VCaP (cell line): ENCODE measurements at regions not wholly inside any gene's neighbourhood (a gene's known extent, or its start where the extent isn't known, plus 50 kb on each side); places are given as distances from the start of the nearest gene placed in this dataset.

ENCODE experiments used
- H3K27ac ChIP-seq: fragments of 450-650 bp; 2 replicates; pipeline ENCODE4 v1.5.1; 2017
- TF ChIP-seq, protein P1 (sequence below): fragments of 450-650 bp; conservative IDR thresholded peaks from 2 replicates; pipeline ENCODE4 v1.5.1; 2017; ENCODE audit warnings: mild to moderate bottlenecking, moderate library complexity

DNA sequence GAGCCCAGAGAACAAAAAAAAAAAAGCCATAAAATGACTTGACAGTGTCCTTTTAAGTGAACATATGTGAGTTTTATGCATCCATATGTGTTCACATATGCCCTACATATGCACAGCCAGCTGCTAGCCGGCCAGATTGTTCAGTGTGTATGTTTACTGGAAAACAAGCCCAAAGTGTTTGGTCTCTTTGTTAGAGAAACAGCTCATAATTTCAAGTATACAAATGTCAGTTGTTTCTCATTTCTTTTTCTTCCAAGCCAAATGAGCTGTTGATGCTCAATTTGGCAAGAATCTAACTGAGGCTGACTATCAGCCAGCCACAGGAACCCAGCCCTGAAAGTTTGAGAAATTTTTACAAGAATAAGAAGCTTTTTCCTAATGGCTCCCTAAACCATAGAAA, 60.8 kb upstream of the TSPAN8 start:
- H3K27ac ChIP-seq = no peak overlapping the region
- TF ChIP-seq, protein P1, sequence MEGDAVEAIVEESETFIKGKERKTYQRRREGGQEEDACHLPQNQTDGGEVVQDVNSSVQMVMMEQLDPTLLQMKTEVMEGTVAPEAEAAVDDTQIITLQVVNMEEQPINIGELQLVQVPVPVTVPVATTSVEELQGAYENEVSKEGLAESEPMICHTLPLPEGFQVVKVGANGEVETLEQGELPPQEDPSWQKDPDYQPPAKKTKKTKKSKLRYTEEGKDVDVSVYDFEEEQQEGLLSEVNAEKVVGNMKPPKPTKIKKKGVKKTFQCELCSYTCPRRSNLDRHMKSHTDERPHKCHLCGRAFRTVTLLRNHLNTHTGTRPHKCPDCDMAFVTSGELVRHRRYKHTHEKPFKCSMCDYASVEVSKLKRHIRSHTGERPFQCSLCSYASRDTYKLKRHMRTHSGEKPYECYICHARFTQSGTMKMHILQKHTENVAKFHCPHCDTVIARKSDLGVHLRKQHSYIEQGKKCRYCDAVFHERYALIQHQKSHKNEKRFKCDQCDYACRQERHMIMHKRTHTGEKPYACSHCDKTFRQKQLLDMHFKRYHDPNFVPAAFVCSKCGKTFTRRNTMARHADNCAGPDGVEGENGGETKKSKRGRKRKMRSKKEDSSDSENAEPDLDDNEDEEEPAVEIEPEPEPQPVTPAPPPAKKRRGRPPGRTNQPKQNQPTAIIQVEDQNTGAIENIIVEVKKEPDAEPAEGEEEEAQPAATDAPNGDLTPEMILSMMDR = no peak

DNA sequence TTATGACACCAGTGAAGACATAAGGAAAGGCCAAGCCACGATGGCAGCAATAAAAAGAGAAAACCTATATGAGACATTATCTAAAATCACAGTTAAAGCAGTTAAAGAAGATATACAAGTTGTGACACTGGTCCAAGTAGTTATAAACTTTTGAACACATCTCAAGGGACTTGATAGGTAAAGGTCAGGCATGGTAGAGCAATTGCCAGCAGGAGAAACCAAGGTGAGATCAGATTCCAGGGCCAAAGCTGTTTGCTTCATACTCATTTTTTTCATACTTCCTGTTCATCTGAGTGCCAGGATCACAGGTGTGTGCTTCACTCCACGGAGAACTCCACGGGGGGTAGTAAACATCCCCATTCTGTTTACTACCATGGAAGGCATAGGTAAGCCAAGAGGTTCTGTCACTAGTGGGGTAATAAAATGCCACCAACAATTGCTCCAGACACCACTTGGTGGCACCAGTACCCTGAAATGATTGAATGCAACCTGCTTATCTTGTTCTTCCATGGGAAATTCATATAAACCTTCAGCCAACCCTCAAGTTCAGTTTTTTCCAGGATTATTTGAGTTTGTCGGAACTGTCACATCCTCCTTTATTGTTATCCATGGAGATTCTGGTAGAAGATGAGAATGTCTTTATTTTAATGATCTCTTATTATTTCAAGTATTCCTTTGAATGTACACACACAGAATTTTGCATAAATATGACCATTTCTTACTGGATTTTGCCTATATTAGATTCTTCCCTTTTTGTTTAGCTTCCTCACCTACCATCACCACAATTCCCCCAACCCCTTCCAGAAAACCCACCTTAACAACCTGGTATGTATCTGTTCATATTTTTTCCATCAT, 59.2 kb upstream of the TSPAN8 start:
- TF ChIP-seq, protein P1 = peak; percentile 84
- 0 out of 2 replicates have a peak overlapping the region, but pooled peaks have one; percentile 2 for H3K27ac ChIP-seq

DNA sequence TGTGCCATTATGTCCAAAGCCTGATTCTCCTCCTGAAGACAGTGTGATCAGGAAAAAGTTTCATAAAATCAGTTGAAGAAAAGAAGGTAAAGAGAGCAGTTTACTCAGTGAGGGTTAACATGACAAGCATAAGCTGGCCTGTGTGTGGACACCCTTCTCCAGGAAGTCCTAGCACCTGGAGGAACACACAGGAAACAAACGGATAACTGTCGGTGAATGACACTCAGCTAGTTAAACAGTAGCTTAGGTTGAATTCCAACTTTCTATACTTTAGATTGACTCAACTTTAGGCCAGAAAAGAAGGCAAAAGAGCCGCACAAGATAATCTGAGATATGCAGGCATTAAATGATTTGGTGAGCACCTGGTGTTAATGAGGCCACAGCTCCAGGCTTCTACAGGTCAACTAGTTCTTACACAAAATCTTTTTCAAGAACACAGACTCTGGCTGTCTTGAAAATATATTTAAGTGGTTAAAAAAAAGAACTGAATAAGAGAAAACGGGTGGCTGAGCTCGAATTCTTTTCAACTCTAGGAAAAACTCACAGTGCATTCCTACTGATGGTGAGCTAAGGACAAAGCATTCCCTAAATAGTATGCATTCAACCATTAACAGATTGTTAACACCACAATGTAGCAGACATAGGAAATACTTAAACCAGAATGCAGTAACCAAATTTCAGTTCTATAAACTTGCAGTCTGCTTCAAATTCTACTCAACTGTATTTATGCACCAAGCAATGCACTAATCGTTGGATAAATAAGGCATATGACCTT, 56.9 kb upstream of the TSPAN8 start:
- TF ChIP-seq, protein P1 = no peak
- no peak overlapping the region for H3K27ac ChIP-seq

DNA sequence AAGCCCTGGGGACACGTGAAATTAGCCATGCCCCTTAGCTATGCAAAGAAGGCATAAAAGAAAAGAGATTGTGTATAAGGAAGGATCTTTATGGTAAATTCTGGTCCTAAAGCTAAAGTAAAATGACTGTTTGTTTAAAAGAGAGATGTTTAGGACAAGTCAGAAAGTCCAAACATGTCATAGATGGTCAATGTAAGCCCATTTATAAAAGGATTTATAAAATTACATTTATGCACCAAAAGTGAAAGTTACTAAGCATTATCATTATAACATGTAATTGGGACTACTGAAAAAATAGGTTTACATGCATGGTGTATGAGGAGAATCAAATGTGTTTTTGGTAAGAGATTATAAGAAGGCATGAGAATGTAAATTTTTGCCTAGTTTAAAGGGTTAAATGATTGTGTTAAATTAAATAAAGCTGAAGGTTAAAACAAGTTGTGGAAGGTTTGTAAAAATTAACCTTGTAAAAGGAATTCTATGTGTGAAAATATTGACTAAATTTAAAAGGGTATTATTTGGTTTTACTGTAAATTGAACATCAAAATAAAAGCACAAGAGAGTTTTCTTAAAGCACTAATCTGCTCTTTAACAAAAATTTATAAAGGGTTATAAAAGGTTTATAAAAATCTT, 50.4 kb upstream of the TSPAN8 start:
- TF ChIP-seq, protein P1 = no peak

More for the DNA sequence above, 50.4 kb upstream of the TSPAN8 start:
- H3K27ac ChIP-seq = no peak overlapping the region
